ENCODE measurements at regions not wholly inside any gene's neighbourhood (a gene's known extent, or its start where the extent isn't known, plus 50 kb on each side); places are given as distances from the start of the nearest gene placed in this dataset.

GRCh38 chr3:18008706-18009368 lies 266.4 kb upstream of the TBC1D5 start:
- CTCF ChIA-PET, result no interaction called here
- intact Hi-C loops (cut with micrococcal nuclease), result no loop called here
- H3K27me3 Mint-ChIP-seq (ENCODE audit: low read depth), result peaks cover 5% of the 10 kb centered on the region
- H3K4me1 Mint-ChIP-seq (ENCODE audit: low read depth), result no peaks in the 10 kb centered on the region
- DNase-seq, result no peak
- peaks cover 2% of the 10 kb centered on the region for H3K9me3 Mint-ChIP-seq
- no peak overlapping the region for H3K4me3 Mint-ChIP-seq
- peaks cover 7% of the 10 kb centered on the region for H3K36me3 Mint-ChIP-seq (ENCODE audit: low read depth)
- no peak overlapping the region for H3K27ac Mint-ChIP-seq

DNA sequence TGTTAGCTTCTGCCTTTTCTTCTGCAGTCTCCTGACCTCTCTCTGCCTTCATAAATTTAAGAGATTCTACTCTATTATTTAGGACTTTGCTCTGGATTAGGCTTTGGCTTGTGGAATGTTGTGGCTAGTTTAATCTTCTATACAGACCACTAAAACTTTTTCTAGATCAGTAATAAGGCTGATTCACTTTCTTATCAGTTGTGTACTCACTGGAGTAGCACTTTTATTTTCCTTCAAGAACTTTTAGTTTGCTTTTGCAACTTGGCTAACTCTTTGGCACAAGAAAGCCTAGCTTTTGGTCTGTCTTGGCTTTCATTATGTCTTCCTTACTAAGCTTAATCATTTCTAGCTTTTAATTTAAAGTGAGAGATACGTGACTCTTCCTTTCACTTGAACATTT lies 265.5 kb upstream of the TBC1D5 start:
- DNase-seq, result no peak
- CTCF ChIA-PET, result no interaction called here
- Mint-ChIP-seq H3K9me3 (peaks cover 3% of the 10 kb centered on the region), H3K4me1 (ENCODE audit: low read depth) (no peaks in the 10 kb centered on the region), H3K36me3 (ENCODE audit: low read depth) (peaks cover 7% of the 10 kb centered on the region), H3K27ac (no peak overlapping the region), H3K27me3 (ENCODE audit: low read depth) (peaks cover 5% of the 10 kb centered on the region), H3K4me3 (no peak overlapping the region)
- intact Hi-C loops (cut with micrococcal nuclease), result no loop called here

GRCh38 chr3:17995769-17996168 lies 253.3 kb upstream of the TBC1D5 start:
- H3K36me3 Mint-ChIP-seq (ENCODE audit: low read depth), result no peaks in the 10 kb centered on the region
- CTCF ChIA-PET, result no interaction called here
- no peaks in the 10 kb centered on the region for H3K4me1 Mint-ChIP-seq (ENCODE audit: low read depth)
- no peak overlapping the region for H3K27ac Mint-ChIP-seq
- DNase-seq, result peak; percentile 13
- H3K27me3 Mint-ChIP-seq (ENCODE audit: low read depth), result no peaks in the 10 kb centered on the region
- H3K9me3 Mint-ChIP-seq, result no peaks in the 10 kb centered on the region
- no peak overlapping the region for H3K4me3 Mint-ChIP-seq
- intact Hi-C loops (cut with micrococcal nuclease), result loop anchor here (10.0 kb wide), 2 partner anchors 299 to 759 kb away; no protein-coding TSS in a partner anchor

DNA sequence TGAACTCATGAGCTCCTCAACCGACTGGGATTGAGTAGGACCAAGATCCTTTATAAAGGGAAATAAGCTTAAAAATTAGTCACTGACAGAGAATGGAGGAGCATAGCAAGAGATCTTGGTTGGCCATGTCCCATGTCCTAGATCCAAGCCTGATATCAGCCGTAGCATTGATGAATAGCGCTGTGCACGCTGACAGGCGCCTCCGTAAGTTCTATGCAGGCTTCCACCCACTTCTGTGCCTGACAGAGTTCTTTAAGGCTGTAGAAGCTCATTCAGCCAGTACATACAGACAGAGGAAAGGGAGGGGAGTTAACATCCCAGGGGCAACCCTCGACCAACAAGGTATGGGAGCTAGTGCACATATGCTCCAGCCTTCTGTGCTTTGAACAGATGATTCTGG lies 251.7 kb upstream of the TBC1D5 start:
- CTCF ChIA-PET, result interaction anchor here (1.2 kb wide), 1 partner anchor 15 kb away, joined by 3 read pairs; no protein-coding TSS in a partner anchor
- no peak for DNase-seq
- H3K36me3 Mint-ChIP-seq (ENCODE audit: low read depth), result no peaks in the 10 kb centered on the region
- H3K4me1 Mint-ChIP-seq (ENCODE audit: low read depth), result no peaks in the 10 kb centered on the region
- H3K27me3 Mint-ChIP-seq (ENCODE audit: low read depth), result no peaks in the 10 kb centered on the region
- intact Hi-C loops (cut with micrococcal nuclease), result loop anchor here (10.0 kb wide), 2 partner anchors 301 to 761 kb away; no protein-coding TSS in a partner anchor
- no peaks in the 10 kb centered on the region for H3K9me3 Mint-ChIP-seq
- H3K4me3 Mint-ChIP-seq, result no peak overlapping the region
- no peak overlapping the region for H3K27ac Mint-ChIP-seq

DNA sequence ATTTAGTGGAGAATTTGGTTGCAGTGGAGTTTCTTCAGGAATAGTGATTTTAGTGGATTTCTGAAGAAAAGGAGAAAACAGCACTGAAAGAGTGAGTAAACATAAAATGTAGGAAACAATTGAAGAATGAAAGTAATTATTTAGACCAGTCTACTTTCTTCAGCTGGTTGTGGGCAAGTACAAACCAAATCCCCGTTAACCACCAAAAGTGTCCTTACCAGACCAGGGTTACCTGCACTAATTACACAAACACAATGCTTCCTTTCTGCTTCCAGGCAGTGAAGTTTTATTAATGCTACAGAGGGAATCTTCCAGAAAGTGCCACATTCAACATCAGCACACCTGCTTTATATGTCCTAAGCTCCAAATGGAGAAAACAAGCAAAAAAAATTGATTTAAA lies 248.0 kb upstream of the TBC1D5 start:
- CTCF ChIA-PET, result interaction anchor here (0.8 kb wide), 1 partner anchor 998 kb away, joined by 6 read pairs; no protein-coding TSS in a partner anchor
- Mint-ChIP-seq H3K27me3 (ENCODE audit: low read depth) (peaks cover 3% of the 10 kb centered on the region), H3K27ac (no peak overlapping the region), H3K9me3 (no peaks in the 10 kb centered on the region), H3K4me3 (no peak overlapping the region), H3K36me3 (ENCODE audit: low read depth) (no peaks in the 10 kb centered on the region), H3K4me1 (ENCODE audit: low read depth) (no peaks in the 10 kb centered on the region)
- intact Hi-C loops (cut with micrococcal nuclease), result loop anchor here (10.0 kb wide), 2 partner anchors 304 to 764 kb away; no protein-coding TSS in a partner anchor
- no peak for DNase-seq

GRCh38 chr3:17986348-17986816 lies 244.0 kb upstream of the TBC1D5 start:
- Mint-ChIP-seq H3K4me3 (no peak overlapping the region), H3K4me1 (ENCODE audit: low read depth) (no peaks in the 10 kb centered on the region), H3K9me3 (no peaks in the 10 kb centered on the region), H3K36me3 (ENCODE audit: low read depth) (no peaks in the 10 kb centered on the region), H3K27me3 (ENCODE audit: low read depth) (peaks cover 5% of the 10 kb centered on the region), H3K27ac (no peak overlapping the region)
- CTCF ChIA-PET, result no interaction called here
- intact Hi-C loops (cut with micrococcal nuclease), result no loop called here
- DNase-seq, result no peak

DNA sequence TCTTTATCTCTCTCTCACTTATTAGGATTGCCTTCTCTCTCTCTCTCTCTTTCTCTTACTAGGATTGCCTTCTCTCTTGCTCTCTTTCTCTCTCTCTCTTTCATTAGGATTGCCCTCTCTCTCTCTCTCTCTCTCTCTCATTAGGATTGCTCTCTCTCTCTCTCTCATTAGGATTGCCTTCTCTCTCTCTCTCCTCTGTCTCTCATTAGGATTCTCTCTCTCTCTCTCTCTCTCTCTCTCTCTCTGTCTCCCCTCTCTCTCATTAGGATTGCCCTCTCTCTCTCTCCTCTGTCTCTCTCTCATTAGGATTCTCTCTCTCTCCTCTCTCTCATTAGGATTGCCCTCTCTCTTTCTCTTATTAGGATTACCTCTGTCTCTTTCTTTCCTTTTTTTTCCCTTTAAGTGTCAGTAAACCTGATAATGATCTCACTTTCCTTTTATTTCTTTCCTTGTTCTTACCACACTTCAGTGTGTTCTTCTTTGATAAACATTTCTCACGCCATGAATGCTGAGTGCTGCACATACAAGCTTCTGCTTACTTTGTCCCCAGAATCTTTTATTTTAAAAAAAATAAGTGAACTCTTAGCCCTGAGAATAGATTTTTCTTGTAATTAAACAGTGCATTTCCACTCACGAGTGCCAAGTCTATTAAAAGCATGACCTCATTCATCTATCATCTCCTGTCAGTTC lies 243.4 kb upstream of the TBC1D5 start:
- intact Hi-C loops (cut with micrococcal nuclease), result no loop called here
- DNase-seq, result no peak
- Mint-ChIP-seq H3K4me3 (no peak overlapping the region), H3K36me3 (ENCODE audit: low read depth) (no peaks in the 10 kb centered on the region), H3K4me1 (ENCODE audit: low read depth) (no peaks in the 10 kb centered on the region), H3K27ac (no peak overlapping the region), H3K27me3 (ENCODE audit: low read depth) (peaks cover 8% of the 10 kb centered on the region), H3K9me3 (no peaks in the 10 kb centered on the region)
- CTCF ChIA-PET, result no interaction called here

DNA sequence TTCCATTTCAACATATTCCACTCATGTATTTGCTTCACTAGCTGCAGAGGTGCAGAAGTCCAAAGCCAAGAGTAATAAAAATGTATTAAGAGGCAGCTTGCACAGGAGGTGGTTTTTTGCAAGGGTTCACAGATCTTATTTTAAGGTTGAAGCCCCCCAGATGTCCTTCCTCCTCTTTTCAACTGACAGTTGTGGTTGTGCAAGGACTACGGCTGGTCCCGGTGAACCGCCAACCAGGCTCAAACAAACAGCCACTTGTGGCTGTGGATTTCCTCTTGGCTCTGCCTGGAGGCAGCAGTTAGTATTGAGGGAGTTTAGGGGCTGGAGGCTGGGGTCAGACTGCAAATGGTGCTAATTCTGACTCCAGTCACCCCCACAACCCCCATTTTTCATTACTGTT lies 240.7 kb upstream of the TBC1D5 start:
- H3K9me3 Mint-ChIP-seq, result no peaks in the 10 kb centered on the region
- intact Hi-C loops (cut with micrococcal nuclease), result no loop called here
- no peaks in the 10 kb centered on the region for H3K4me1 Mint-ChIP-seq (ENCODE audit: low read depth)
- no peak overlapping the region for H3K4me3 Mint-ChIP-seq
- no peaks in the 10 kb centered on the region for H3K36me3 Mint-ChIP-seq (ENCODE audit: low read depth)
- H3K27me3 Mint-ChIP-seq (ENCODE audit: low read depth), result peaks cover 8% of the 10 kb centered on the region
- H3K27ac Mint-ChIP-seq, result no peak overlapping the region
- DNase-seq, result no peak
- CTCF ChIA-PET, result interaction anchor here (0.7 kb wide), 1 partner anchor 456 kb away, joined by 3 read pairs; no protein-coding TSS in a partner anchor

- H3K36me3 Mint-ChIP-seq (ENCODE audit: low read depth), result no peaks in the 10 kb centered on the region
- CTCF ChIA-PET, result interaction anchor here (0.7 kb wide), 1 partner anchor 456 kb away, joined by 3 read pairs; no protein-coding TSS in a partner anchor
- H3K27me3 Mint-ChIP-seq (ENCODE audit: low read depth), result peaks cover 5% of the 10 kb centered on the region
- no peaks in the 10 kb centered on the region for H3K9me3 Mint-ChIP-seq
- no peaks in the 10 kb centered on the region for H3K4me1 Mint-ChIP-seq (ENCODE audit: low read depth)
- intact Hi-C loops (cut with micrococcal nuclease), result no loop called here
- no peak for DNase-seq
- no peak overlapping the region for H3K4me3 Mint-ChIP-seq
- no peak overlapping the region for H3K27ac Mint-ChIP-seq
Measured at GRCh38 chr3:17982211-17982880, 239.9 kb upstream of the TBC1D5 start.

DNA sequence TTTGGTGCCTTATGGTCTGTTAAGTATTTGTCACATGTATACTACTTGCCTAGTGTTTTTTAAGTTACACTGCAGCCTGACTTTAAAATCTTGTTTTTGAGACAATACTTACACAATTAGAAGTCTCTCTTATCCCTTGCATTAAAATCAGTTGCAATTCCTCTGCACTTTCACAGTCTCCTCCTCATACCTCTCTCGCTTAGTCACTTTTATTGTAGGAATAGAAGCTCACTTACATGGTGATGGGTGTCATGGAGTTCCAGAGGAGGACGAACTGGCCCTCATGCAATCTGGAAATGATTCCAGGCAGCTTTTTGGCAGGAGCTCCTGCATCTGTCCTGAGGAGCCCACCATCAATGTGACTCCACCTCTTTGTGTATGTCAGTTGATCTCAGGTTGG lies 238.4 kb upstream of the TBC1D5 start:
- Mint-ChIP-seq H3K36me3 (ENCODE audit: low read depth) (no peaks in the 10 kb centered on the region), H3K4me1 (ENCODE audit: low read depth) (no peaks in the 10 kb centered on the region)

DNA sequence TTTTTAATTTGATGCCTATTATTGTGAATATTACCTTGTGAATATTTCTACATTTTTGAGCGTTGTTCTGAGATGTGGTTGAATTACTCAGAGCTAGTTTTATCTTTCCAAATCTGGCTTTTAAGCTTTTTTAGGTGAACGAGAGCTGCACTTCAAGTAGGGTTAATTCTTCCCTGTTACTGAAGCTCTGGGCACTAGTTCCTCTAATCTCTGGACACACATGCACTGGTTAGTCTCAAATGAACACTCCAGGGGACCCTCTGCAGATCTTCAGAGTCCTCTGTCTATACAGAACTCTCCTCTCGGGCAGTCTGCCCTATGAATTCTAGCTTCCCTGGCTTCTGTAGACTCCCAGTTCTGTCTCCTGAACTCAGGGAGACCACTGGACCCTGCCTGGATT lies 237.5 kb upstream of the TBC1D5 start:
- CTCF ChIA-PET, result interaction anchor here (0.7 kb wide), 1 partner anchor 97 kb away, joined by 5 read pairs; no protein-coding TSS in a partner anchor
- no peak overlapping the region for H3K27ac Mint-ChIP-seq
- peaks cover 5% of the 10 kb centered on the region for H3K27me3 Mint-ChIP-seq (ENCODE audit: low read depth)
- H3K9me3 Mint-ChIP-seq, result no peaks in the 10 kb centered on the region
- H3K36me3 Mint-ChIP-seq (ENCODE audit: low read depth), result no peaks in the 10 kb centered on the region
- no peak overlapping the region for H3K4me3 Mint-ChIP-seq
- DNase-seq, result no peak
- intact Hi-C loops (cut with micrococcal nuclease), result loop anchor here (10.0 kb wide), 1 partner anchor 1005 kb away; no protein-coding TSS in a partner anchor
- H3K4me1 Mint-ChIP-seq (ENCODE audit: low read depth), result no peaks in the 10 kb centered on the region

More for the DNA sequence above, 238.4 kb upstream of the TBC1D5 start:
- no peak for DNase-seq
- CTCF ChIA-PET, result no interaction called here
- peaks cover 5% of the 10 kb centered on the region for H3K27me3 Mint-ChIP-seq (ENCODE audit: low read depth)
- intact Hi-C loops (cut with micrococcal nuclease), result no loop called here
- H3K27ac Mint-ChIP-seq, result no peak overlapping the region
- H3K9me3 Mint-ChIP-seq, result no peaks in the 10 kb centered on the region
- H3K4me3 Mint-ChIP-seq, result no peak overlapping the region

DNA sequence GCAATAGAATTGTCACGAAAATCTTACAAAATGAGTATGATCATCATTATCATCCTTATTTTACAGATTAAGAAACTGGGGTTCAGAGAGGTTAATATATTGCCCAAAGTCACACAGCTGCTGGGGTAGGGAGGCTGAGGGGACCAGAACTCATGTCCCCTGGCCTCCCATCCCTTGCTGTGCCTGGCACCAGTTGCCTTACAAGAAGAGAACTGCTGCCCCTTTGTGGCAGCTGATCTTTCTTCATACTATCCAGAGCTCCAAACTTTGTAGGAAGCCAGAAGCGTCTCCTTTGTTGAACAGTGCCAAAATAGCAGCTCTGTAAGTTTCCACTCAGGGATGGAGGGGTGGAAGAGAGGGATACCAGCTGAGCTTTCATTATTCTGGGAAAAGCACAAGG lies 236.8 kb upstream of the TBC1D5 start:
- no peak overlapping the region for H3K4me3 Mint-ChIP-seq
- peak; percentile 28 for DNase-seq

More for the DNA sequence above, 236.8 kb upstream of the TBC1D5 start:
- H3K27ac Mint-ChIP-seq, result no peak overlapping the region
- CTCF ChIA-PET, result interaction anchor here (0.6 to 1.2 kb wide), 3 partner anchors 13 to 96 kb away, joined by 3 to 5 read pairs (median 3); no protein-coding TSS in a partner anchor
- no peaks in the 10 kb centered on the region for H3K4me1 Mint-ChIP-seq (ENCODE audit: low read depth)
- H3K27me3 Mint-ChIP-seq (ENCODE audit: low read depth), result peaks cover 5% of the 10 kb centered on the region
- intact Hi-C loops (cut with micrococcal nuclease), result loop anchor here (10.0 kb wide), 1 partner anchor 1006 kb away; no protein-coding TSS in a partner anchor
- H3K9me3 Mint-ChIP-seq, result no peaks in the 10 kb centered on the region
- H3K36me3 Mint-ChIP-seq (ENCODE audit: low read depth), result no peaks in the 10 kb centered on the region

All from activated naive CD4-positive, alpha-beta T cell treated with anti-CD3 and anti-CD28 coated beads for 36 hours (primary cell).